GM23338 (cell line): ENCODE measurements at regions not wholly inside any gene's neighbourhood (a gene's known extent, or its start where the extent isn't known, plus 50 kb on each side); places are given as distances from the start of the nearest gene placed in this dataset.

Experiments used
- ATAC-seq: fragments of 200-7000 bp; cut with Tn5 transposase; 3 replicates; pipeline ENCODE4 v1.9.1; 2020
- DNase-seq: peaks from one replicate; pipeline ENCODE4 v3.0.0-alpha.2; 2015; ENCODE audit warnings: low spot score
- H2AFZ ChIP-seq: fragments of 200-600 bp; sonication (generic); 2 replicates; pipeline ENCODE4 v1.8.0; 2016; ENCODE audit warnings: antibody characterized with exemption, mild to moderate bottlenecking, moderate library complexity
- H3F3A ChIP-seq: fragments of 200-600 bp; sonication (generic); replicated peaks from 2 replicates; pipeline ENCODE4 v1.8.0; 2017; ENCODE audit warnings: antibody characterized with exemption, mixed run types, low read depth
- H3K27ac ChIP-seq: fragments of 200-600 bp; sonication (generic); 2 replicates; pipeline ENCODE4 v1.6.1; 2016; ENCODE audit warnings: low read depth
- H3K27me3 ChIP-seq: fragments of 200-600 bp; sonication (generic); 2 replicates; pipeline ENCODE4 v1.8.0; 2016; ENCODE audit warnings: mild to moderate bottlenecking, mixed run types, moderate library complexity; ENCODE audit not compliant: insufficient read depth
- H3K36me3 ChIP-seq: fragments of 200-600 bp; sonication (generic); 2 replicates; pipeline ENCODE4 v1.8.0; 2016; ENCODE audit warnings: mild to moderate bottlenecking; ENCODE audit not compliant: insufficient read depth
- H3K4me1 ChIP-seq: fragments of 200-600 bp; sonication (generic); 2 replicates; pipeline ENCODE4 v1.8.0; 2016; ENCODE audit warnings: mild to moderate bottlenecking, moderate library complexity; ENCODE audit not compliant: insufficient read depth
- H3K4me2 ChIP-seq: fragments of 200-600 bp; sonication (generic); 2 replicates; pipeline ENCODE4 v1.7.1; 2017; ENCODE audit warnings: mixed run types
- H3K4me3 ChIP-seq: fragments of 200-600 bp; sonication (generic); 2 replicates; pipeline ENCODE4 v1.6.1; 2016; ENCODE audit warnings: mixed run types
- H3K79me2 ChIP-seq: fragments of 200-600 bp; sonication (generic); replicated peaks from 2 replicates; pipeline ENCODE4 v1.8.0; 2017; ENCODE audit warnings: mild to moderate bottlenecking; ENCODE audit not compliant: insufficient read depth
- H3K9me2 ChIP-seq: fragments of 200-600 bp; sonication (generic); 2 replicates; pipeline ENCODE4 v1.8.0; 2017; ENCODE audit not compliant: insufficient read depth
- H4K20me1 ChIP-seq: fragments of 200-600 bp; sonication (generic); replicated peaks from 2 replicates; pipeline ENCODE4 v1.8.0; 2017; ENCODE audit warnings: mild to moderate bottlenecking; ENCODE audit not compliant: insufficient read depth
- H3K27ac Mint-ChIP-seq: 2 replicates; pipeline ENCODE4 v1.8.0; 2020; ENCODE audit warnings: inconsistent platforms, mild to moderate bottlenecking, moderate library complexity, mixed read lengths
- H3K27me3 Mint-ChIP-seq: 3 replicates; pipeline ENCODE4 v1.8.0; 2022; ENCODE audit warnings: low read depth, mild to moderate bottlenecking, moderate library complexity, mixed read lengths, inconsistent platforms; ENCODE audit not compliant: insufficient read depth, poor library complexity
- H3K36me3 Mint-ChIP-seq: 3 replicates; pipeline ENCODE4 v1.8.0; 2021; ENCODE audit warnings: low read depth, mild to moderate bottlenecking, inconsistent platforms, moderate library complexity, mixed read lengths
- H3K4me1 Mint-ChIP-seq: 3 replicates; pipeline ENCODE4 v1.8.0; 2020; ENCODE audit warnings: mild to moderate bottlenecking, inconsistent platforms, mixed read lengths
- H3K4me3 Mint-ChIP-seq: 3 replicates; pipeline ENCODE4 v1.8.0; 2021; ENCODE audit warnings: moderate library complexity, mild to moderate bottlenecking, inconsistent platforms, mixed read lengths
- H3K9me3 Mint-ChIP-seq: 3 replicates; pipeline ENCODE4 v1.8.0; 2020; ENCODE audit warnings: moderate library complexity, mild to moderate bottlenecking, inconsistent platforms, mixed read lengths
- CREB1 ChIP-seq: fragments of 250-450 bp; sonication (Bioruptor Pico); IDR thresholded peaks from 2 replicates; pipeline ENCODE4 v1.5.0; 2020; ENCODE audit warnings: low read depth, mild to moderate bottlenecking, moderate library complexity
- EZH2 ChIP-seq: fragments of 200-600 bp; sonication (generic); IDR thresholded peaks from one replicate; pipeline ENCODE4 v1.8.0; 2017; ENCODE audit warnings: antibody characterized with exemption, mild to moderate bottlenecking, low read depth; ENCODE audit not compliant: unreplicated experiment
- EZH2phosphoT487 ChIP-seq: fragments of 200-600 bp; sonication (generic); IDR thresholded peaks from one replicate; pipeline ENCODE4 v1.8.1; 2018; ENCODE audit warnings: antibody characterized with exemption; ENCODE audit not compliant: unreplicated experiment
- JUNB ChIP-seq: IDR thresholded peaks from one replicate; pipeline ENCODE4 v1.6.1; 2016; ENCODE audit warnings: antibody characterized with exemption; ENCODE audit not compliant: unreplicated experiment
- POLR2AphosphoS5 ChIP-seq: IDR thresholded peaks from 2 replicates; pipeline ENCODE4 v1.6.1; 2016; ENCODE audit warnings: antibody characterized with exemption, low read depth
- STAT1 ChIP-seq: IDR thresholded peaks from one replicate; pipeline ENCODE4 v1.6.1; 2016; ENCODE audit warnings: antibody characterized with exemption; ENCODE audit not compliant: unreplicated experiment
- TF ChIP-seq, protein P1 (sequence below): fragments of 250-450 bp; sonication (Bioruptor Pico); IDR thresholded peaks from 2 replicates; pipeline ENCODE4 v1.5.0; 2020; ENCODE audit warnings: mild to moderate bottlenecking, moderate library complexity
- TF ChIP-seq, protein P2 (sequence below), 2 experiments: fragments of 200-600 bp in 1 of 2; sonication (generic) in 1 of 2; conservative IDR thresholded peaks; 2 replicates each; pipeline versions ENCODE4 v1.5.1 to v1.6.1; 2016 to 2017; ENCODE audit warnings: antibody characterized with exemption in 2 of 2, low read depth in 2 of 2, mild to moderate bottlenecking in 2 of 2, moderate library complexity in 1 of 2
- TF ChIP-seq, protein P3 (sequence below): IDR thresholded peaks from one replicate; pipeline ENCODE4 v1.6.1; 2018; ENCODE audit warnings: antibody characterized with exemption; ENCODE audit not compliant: unreplicated experiment
- TF ChIP-seq, protein P4 (sequence below): IDR thresholded peaks from 2 replicates; pipeline ENCODE4 v1.6.1; 2016; ENCODE audit warnings: antibody characterized with exemption

DNA sequence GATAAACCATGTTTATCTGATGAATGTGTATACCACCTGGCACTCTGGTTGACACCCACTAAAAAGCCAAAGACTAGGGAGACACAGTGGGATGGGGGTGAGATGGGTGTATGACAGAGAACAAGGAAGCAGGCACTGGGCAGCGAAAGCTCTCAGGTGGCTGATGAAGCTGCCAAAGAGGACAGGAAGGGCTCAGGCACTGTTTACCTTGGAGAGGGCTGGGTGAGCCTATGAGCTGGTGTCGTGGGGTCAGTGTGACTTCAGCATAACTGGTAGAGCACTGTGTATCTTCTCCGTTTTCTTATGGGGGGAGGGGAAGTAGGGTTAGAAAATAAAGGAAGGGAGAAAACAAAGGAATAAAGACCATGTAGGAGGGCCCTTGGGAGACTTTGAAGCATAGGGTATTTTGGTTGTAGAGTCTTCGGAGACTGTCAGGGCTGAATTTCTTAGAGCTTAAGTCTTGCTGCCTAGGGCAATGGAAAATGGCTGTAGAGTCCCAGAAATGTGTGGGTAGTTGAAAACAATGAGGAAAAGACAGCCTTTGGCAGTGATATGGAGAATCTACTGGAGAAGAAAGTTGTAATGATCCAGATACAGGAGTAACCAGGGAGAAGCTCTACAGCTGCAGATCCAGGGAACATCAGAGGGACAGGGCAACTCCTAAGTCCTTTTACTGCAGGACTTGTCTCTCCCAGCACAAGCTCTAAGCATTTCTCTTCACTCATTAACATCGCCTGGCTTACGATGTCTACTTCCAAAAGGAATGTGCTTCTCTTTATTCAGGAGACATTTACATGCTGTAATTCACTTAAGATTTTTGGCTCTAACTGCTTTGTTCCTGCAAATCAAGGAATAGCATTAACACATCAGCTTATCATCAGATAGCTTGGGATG lies 120.0 kb downstream of the AQP4 start:
- ATAC-seq = peak; percentile 38; the same call in 2 of the 3 replicates

More for the DNA sequence above, 120.0 kb downstream of the AQP4 start:
- H3K27me3 ChIP-seq = no peaks in the 10 kb centered on the region
- H3K79me2 ChIP-seq = no peaks in the 10 kb centered on the region
- no peaks in the 10 kb centered on the region for H3K36me3 Mint-ChIP-seq
- H2AFZ ChIP-seq = peak overlapping the region; percentile 15; the same call in 1 of the 2 replicates
- H3K4me3 Mint-ChIP-seq = no peak overlapping the region
- peak; percentile 32 for DNase-seq
- peaks cover 11% of the 10 kb centered on the region; the same call in 1 of the 2 replicates for H3K4me1 ChIP-seq
- no peaks in the 10 kb centered on the region; the same call in 1 of the 2 replicates for H3K9me2 ChIP-seq
- H3K27me3 Mint-ChIP-seq = peaks cover 2% of the 10 kb centered on the region
- no peaks in the 10 kb centered on the region for H3K36me3 ChIP-seq
- no peak overlapping the region for H3K27ac ChIP-seq
- H3F3A ChIP-seq = no peaks in the 10 kb centered on the region
- TF ChIP-seq, protein P1, sequence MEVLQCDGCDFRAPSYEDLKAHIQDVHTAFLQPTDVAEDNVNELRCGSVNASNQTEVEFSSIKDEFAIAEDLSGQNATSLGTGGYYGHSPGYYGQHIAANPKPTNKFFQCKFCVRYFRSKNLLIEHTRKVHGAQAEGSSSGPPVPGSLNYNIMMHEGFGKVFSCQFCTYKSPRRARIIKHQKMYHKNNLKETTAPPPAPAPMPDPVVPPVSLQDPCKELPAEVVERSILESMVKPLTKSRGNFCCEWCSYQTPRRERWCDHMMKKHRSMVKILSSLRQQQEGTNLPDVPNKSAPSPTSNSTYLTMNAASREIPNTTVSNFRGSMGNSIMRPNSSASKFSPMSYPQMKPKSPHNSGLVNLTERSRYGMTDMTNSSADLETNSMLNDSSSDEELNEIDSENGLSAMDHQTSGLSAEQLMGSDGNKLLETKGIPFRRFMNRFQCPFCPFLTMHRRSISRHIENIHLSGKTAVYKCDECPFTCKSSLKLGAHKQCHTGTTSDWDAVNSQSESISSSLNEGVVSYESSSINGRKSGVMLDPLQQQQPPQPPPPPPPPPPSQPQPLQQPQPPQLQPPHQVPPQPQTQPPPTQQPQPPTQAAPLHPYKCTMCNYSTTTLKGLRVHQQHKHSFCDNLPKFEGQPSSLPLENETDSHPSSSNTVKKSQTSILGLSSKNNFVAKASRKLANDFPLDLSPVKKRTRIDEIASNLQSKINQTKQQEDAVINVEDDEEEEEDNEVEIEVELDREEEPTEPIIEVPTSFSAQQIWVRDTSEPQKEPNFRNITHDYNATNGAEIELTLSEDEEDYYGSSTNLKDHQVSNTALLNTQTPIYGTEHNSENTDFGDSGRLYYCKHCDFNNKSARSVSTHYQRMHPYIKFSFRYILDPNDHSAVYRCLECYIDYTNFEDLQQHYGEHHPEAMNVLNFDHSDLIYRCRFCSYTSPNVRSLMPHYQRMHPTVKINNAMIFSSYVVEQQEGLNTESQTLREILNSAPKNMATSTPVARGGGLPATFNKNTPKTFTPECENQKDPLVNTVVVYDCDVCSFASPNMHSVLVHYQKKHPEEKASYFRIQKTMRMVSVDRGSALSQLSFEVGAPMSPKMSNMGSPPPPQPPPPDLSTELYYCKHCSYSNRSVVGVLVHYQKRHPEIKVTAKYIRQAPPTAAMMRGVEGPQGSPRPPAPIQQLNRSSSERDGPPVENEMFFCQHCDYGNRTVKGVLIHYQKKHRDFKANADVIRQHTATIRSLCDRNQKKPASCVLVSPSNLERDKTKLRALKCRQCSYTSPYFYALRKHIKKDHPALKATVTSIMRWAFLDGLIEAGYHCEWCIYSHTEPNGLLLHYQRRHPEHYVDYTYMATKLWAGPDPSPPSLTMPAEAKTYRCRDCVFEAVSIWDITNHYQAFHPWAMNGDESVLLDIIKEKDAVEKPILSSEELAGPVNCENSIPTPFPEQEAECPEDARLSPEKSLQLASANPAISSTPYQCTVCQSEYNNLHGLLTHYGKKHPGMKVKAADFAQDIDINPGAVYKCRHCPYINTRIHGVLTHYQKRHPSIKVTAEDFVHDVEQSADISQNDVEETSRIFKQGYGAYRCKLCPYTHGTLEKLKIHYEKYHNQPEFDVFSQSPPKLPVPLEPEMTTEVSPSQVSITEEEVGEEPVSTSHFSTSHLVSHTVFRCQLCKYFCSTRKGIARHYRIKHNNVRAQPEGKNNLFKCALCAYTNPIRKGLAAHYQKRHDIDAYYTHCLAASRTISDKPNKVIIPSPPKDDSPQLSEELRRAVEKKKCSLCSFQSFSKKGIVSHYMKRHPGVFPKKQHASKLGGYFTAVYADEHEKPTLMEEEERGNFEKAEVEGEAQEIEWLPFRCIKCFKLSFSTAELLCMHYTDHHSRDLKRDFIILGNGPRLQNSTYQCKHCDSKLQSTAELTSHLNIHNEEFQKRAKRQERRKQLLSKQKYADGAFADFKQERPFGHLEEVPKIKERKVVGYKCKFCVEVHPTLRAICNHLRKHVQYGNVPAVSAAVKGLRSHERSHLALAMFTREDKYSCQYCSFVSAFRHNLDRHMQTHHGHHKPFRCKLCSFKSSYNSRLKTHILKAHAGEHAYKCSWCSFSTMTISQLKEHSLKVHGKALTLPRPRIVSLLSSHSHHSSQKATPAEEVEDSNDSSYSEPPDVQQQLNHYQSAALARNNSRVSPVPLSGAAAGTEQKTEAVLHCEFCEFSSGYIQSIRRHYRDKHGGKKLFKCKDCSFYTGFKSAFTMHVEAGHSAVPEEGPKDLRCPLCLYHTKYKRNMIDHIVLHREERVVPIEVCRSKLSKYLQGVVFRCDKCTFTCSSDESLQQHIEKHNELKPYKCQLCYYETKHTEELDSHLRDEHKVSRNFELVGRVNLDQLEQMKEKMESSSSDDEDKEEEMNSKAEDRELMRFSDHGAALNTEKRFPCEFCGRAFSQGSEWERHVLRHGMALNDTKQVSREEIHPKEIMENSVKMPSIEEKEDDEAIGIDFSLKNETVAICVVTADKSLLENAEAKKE (CRISPR knock-in tag) = no peak
- TF ChIP-seq CREB1 (CRISPR knock-in tag) (no peak), EZH2 (no peak), STAT1 (no peak), EZH2phosphoT487 (no peak), JUNB (no peak), POLR2AphosphoS5 (no peak)
- TF ChIP-seq, protein P2, sequence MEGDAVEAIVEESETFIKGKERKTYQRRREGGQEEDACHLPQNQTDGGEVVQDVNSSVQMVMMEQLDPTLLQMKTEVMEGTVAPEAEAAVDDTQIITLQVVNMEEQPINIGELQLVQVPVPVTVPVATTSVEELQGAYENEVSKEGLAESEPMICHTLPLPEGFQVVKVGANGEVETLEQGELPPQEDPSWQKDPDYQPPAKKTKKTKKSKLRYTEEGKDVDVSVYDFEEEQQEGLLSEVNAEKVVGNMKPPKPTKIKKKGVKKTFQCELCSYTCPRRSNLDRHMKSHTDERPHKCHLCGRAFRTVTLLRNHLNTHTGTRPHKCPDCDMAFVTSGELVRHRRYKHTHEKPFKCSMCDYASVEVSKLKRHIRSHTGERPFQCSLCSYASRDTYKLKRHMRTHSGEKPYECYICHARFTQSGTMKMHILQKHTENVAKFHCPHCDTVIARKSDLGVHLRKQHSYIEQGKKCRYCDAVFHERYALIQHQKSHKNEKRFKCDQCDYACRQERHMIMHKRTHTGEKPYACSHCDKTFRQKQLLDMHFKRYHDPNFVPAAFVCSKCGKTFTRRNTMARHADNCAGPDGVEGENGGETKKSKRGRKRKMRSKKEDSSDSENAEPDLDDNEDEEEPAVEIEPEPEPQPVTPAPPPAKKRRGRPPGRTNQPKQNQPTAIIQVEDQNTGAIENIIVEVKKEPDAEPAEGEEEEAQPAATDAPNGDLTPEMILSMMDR (conservative IDR thresholded peaks at IDR 0.05; ENCODE audit: low read depth in 2 of 2) = no peak
- TF ChIP-seq, protein P3, sequence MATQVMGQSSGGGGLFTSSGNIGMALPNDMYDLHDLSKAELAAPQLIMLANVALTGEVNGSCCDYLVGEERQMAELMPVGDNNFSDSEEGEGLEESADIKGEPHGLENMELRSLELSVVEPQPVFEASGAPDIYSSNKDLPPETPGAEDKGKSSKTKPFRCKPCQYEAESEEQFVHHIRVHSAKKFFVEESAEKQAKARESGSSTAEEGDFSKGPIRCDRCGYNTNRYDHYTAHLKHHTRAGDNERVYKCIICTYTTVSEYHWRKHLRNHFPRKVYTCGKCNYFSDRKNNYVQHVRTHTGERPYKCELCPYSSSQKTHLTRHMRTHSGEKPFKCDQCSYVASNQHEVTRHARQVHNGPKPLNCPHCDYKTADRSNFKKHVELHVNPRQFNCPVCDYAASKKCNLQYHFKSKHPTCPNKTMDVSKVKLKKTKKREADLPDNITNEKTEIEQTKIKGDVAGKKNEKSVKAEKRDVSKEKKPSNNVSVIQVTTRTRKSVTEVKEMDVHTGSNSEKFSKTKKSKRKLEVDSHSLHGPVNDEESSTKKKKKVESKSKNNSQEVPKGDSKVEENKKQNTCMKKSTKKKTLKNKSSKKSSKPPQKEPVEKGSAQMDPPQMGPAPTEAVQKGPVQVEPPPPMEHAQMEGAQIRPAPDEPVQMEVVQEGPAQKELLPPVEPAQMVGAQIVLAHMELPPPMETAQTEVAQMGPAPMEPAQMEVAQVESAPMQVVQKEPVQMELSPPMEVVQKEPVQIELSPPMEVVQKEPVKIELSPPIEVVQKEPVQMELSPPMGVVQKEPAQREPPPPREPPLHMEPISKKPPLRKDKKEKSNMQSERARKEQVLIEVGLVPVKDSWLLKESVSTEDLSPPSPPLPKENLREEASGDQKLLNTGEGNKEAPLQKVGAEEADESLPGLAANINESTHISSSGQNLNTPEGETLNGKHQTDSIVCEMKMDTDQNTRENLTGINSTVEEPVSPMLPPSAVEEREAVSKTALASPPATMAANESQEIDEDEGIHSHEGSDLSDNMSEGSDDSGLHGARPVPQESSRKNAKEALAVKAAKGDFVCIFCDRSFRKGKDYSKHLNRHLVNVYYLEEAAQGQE = no peak
- TF ChIP-seq, protein P4, sequence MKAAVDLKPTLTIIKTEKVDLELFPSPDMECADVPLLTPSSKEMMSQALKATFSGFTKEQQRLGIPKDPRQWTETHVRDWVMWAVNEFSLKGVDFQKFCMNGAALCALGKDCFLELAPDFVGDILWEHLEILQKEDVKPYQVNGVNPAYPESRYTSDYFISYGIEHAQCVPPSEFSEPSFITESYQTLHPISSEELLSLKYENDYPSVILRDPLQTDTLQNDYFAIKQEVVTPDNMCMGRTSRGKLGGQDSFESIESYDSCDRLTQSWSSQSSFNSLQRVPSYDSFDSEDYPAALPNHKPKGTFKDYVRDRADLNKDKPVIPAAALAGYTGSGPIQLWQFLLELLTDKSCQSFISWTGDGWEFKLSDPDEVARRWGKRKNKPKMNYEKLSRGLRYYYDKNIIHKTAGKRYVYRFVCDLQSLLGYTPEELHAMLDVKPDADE = no peak
- no peaks in the 10 kb centered on the region for H4K20me1 ChIP-seq
- no peak overlapping the region for H3K27ac Mint-ChIP-seq
- H3K4me3 ChIP-seq = no peak overlapping the region
- H3K4me2 ChIP-seq = no peak overlapping the region
- peaks cover 14% of the 10 kb centered on the region for H3K4me1 Mint-ChIP-seq
- no peaks in the 10 kb centered on the region for H3K9me3 Mint-ChIP-seq
